ENCODE measurements at regions not wholly inside any gene's neighbourhood (a gene's known extent, or its start where the extent isn't known, plus 50 kb on each side); places are given as distances from the start of the nearest gene placed in this dataset.

DNA sequence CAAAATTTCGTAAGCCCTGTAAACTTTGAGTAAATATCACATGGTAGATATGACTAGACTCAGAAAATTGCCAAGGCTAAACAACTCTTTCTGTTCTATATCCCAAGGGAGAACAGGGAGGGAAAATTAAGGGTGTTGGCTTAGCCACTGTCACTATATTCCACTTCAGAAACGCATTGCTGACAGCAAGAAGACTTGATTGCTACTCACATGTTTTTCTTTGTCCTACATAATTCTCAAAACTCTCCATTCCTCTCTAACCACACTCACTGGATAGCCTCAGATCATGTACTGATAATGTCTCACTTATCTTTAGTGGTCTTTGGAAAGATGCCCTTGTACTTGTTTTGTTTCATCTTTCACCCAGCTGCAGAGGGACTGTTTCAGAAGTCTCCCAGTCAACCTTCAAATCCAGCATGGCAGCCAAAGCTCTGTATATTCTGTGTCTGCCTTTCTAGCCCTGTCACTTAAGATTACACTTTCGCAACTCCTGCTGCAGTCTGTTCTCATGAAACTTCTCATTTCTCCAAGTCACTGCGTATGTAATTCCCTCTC lies 582.4 kb upstream of the FZD8 start:
- intact Hi-C loops (cut with DNase I), result no loop called here
- no peak for DNase-seq (ENCODE audit: low spot score)

GRCh38 chr10:36221101-36221500 lies 579.0 kb upstream of the FZD8 start:
- intact Hi-C loops (cut with DNase I), result no loop called here
- no peak for DNase-seq (ENCODE audit: low spot score)

- intact Hi-C loops (cut with DNase I), result no loop called here
- no peak for DNase-seq (ENCODE audit: low spot score)
These were observed 578.1 kb upstream of the FZD8 start for GRCh38 chr10:36220151-36220550.

GRCh38 chr10:36211856-36212255 lies 569.8 kb upstream of the FZD8 start:
- no peak for DNase-seq (ENCODE audit: low spot score)
- intact Hi-C loops (cut with DNase I), result no loop called here

GRCh38 chr10:36209480-36209879 lies 567.4 kb upstream of the FZD8 start:
- DNase-seq (ENCODE audit: low spot score), result no peak
- intact Hi-C loops (cut with DNase I), result no loop called here

DNA sequence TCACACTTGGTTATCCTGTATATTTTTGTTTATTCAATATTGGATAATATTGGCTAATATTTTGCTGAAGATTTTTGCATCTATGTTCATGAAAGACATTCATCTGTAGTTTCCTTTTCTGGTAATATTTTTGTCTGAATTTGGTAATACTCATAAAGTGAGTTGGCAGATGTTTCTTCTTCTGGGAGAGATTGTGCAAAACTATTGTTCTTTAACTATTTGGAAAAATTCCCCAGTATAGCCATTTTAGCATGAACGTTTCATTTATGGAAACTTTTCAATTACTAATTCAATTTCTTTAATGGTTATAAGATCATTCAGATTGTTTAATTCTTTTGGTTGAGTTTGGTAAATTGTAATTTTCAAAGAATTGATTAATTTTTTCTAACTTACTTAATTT lies 560.8 kb upstream of the FZD8 start:
- intact Hi-C loops (cut with DNase I), result no loop called here
- no peak for DNase-seq (ENCODE audit: low spot score)

GRCh38 chr10:36200577-36200976 lies 558.5 kb upstream of the FZD8 start:
- DNase-seq (ENCODE audit: low spot score), result no peak
- intact Hi-C loops (cut with DNase I), result no loop called here

DNA sequence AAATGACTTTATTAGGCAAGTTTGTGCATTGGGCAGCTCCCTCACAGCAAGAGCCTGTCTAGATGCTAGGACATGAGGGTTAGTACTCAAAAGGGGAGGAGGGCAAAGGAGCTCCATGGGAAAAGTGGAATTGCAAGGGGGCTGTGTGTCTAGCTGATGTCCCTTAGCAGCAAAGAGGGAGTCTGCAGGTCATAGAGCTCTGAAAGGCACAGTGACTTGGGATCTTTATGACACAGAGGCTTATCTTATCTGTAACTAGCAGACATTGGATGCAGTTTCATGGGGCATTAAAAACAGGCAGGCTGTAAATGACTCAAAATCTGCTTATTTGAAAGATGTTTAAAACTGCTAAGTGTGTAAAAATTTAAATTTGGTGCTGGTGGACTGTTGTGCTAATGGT lies 556.2 kb upstream of the FZD8 start:
- intact Hi-C loops (cut with DNase I), result no loop called here
- DNase-seq (ENCODE audit: low spot score), result no peak

GRCh38 chr10:36195364-36195763 lies 553.3 kb upstream of the FZD8 start:
- DNase-seq (ENCODE audit: low spot score), result no peak
- intact Hi-C loops (cut with DNase I), result no loop called here

DNA sequence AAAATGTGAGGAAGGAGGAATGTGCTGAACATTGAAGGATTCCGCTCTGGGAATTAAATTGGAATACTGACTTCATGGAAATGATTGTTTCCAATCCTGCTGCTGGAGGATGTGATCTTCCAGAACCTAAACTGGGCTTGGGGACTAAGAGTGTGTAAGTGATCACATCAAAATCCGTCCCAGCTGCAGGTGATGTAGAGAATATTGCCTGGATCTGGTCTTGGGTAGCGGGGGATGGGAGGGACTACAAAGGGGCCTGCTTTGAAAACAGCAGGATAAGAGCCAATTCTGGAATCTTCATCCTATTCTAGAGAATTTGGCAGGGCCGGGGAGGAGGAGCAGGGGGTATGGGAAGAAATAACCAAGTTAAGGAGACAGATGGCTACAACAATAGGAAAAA lies 552.2 kb upstream of the FZD8 start:
- intact Hi-C loops (cut with DNase I), result no loop called here
- no peak for DNase-seq (ENCODE audit: low spot score)

DNA sequence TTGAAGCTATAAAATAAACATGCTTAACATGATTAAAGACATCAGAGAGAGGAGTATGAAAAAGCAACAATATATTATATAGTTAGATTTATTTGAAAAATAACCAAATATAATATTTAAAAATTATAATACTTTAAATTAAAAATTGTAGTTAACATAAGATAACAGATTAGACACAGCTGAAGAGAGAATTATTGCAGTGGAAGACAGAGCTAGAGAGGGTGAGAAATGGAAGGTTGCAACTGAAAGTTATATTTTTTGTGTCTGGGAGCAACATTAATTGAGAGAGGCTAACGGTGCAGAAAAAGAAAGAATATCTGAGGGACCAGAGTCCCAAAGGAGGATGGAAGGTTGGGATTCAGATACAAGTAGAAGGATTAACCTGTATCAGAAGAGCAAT lies 548.9 kb upstream of the FZD8 start:
- intact Hi-C loops (cut with DNase I), result no loop called here
- DNase-seq (ENCODE audit: low spot score), result no peak

GRCh38 chr10:36188461-36188860 lies 546.4 kb upstream of the FZD8 start:
- intact Hi-C loops (cut with DNase I), result no loop called here
- DNase-seq (ENCODE audit: low spot score), result no peak

DNA sequence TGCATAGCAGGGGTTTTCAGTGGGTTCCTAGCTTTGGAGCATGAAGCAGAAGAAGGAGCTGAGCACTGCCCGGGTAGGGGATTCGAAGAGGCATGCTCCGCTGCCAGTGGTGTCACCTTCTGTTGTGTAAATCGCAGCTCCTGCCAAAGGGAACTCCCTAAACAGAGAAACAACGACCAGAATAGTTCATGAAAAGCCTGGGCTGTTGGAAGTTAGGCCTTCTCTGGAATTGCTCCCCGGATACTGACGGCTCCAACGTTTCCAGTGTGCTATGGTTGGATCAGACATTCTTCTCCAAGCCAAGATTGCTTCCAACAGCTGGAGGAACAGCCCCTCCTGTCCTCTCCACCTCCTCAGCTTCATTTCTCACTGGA lies 546.0 kb upstream of the FZD8 start:
- no peak for DNase-seq (ENCODE audit: low spot score)
- intact Hi-C loops (cut with DNase I), result no loop called here

DNA sequence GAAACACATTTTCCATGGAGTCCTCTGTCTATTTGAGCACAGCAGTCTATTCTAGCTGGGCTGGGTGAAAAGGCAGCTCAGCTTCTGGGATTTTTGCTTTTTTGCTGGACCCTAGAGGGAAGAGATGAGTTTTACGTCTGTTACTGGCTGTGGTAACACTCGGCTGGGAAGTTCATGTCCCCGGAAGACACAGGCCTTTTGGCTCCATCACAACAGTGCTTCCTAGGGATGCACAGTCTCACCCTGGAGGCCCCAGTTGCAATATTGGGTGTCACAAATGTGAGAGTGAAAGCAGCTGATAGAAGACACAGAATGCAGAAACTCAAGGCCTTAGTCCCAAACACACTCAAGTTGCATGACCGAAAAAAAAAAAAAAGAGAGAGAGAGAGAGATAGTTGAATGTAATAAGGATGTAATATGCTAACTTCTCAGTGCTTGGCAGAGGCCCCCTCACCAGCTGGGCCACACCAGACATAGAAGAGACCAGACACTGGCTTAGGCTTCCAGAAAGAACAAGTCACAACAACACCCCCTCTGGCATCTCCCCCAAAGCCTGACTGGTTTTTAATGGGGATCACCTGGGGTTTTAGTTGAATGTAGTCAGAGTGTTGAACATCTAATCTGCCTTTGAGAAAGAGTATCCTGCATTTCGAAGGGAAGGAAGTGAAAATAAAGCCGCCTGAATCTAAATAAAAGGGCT lies 545.4 kb upstream of the FZD8 start:
- DNase-seq (ENCODE audit: low spot score), result no peak
- intact Hi-C loops (cut with DNase I), result no loop called here

DNA sequence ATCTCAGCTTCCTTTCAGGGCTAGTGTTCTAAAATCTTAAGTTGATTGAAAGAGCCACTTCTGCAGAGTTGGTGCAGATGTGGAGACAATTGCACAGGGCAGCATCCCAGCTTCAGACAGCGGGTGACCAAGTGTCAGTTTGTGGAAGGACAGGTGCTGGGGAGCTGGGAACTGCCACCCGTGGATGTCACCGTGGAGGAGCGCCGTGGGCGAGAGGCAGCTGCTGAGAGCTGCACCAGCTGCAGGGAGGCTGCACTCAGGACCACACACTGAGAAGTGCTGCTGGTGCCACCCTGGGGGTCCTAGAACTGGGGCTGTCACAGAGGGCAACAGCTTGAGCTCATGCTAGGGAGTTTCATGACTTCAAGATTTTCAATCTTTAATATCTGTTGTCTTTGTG lies 543.0 kb upstream of the FZD8 start:
- no peak for DNase-seq (ENCODE audit: low spot score)
- intact Hi-C loops (cut with DNase I), result no loop called here

DNA sequence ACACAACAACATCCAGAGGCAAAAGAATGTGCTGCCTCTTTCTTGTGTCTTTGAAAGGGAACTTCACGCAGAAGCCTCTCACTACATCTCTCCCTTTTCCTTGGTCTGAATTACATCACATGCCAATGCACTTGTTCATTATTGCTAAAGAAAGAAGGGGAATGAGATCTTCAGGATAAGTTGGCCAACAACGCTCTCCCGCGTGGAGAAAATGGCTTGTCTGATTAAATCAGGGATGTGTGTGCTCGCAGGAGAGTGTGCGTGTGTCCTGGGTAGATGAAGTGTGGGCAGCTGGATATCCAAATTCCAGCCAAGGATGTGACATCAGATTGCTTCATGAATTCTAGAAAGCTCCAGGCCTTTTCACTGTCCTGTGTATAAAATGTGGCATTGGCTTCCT lies 541.6 kb upstream of the FZD8 start:
- no peak for DNase-seq (ENCODE audit: low spot score)
- intact Hi-C loops (cut with DNase I), result loop anchor here (5.0 kb wide), 1 partner anchor 309 kb away; no protein-coding TSS in a partner anchor

GRCh38 chr10:36183056-36183455 lies 541.0 kb upstream of the FZD8 start:
- intact Hi-C loops (cut with DNase I), result loop anchor here (5.0 kb wide), 1 partner anchor 309 kb away; no protein-coding TSS in a partner anchor
- no peak for DNase-seq (ENCODE audit: low spot score)

DNA sequence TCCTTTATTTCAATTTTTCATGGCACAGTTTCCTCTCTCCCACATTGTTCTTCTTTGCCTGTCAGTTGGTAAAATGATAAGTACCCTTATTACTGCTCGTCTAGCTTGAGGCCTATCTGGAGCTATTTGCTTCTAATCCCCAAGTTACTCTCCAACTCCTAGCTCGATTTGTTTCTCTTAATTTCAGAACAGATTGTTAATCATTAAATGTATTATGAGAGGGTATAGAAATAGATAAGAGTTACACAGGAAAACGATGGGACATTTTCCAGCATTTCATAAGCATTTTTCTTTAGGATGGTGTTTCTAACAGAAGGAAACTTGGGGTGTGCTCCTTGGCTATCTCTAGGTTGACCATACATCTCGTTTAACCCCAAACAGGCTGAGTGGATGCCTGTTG lies 540.5 kb upstream of the FZD8 start:
- intact Hi-C loops (cut with DNase I), result loop anchor here (5.0 kb wide), 1 partner anchor 310 kb away; no protein-coding TSS in a partner anchor
- no peak for DNase-seq (ENCODE audit: low spot score)

DNA sequence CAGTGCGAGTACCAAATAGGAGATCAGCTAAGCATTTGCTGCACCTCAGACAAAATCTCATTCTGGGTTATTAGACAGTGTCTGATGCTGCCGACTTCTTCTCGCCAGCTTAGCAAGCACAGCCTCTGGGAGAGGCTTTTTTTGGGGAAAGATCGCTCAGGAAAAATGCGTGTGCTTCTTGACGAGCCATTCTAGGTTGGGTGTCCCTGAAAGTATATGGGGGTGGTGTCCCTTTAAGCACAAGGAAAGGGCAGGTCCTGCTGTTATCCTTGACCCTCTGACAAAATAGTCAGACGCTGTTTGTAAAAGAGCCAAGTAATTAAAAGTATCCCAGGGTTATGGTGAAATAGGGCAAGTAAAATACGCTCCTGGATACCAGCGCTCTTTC lies 540.1 kb upstream of the FZD8 start:
- intact Hi-C loops (cut with DNase I), result loop anchor here (5.0 kb wide), 1 partner anchor 310 kb away; no protein-coding TSS in a partner anchor
- no peak for DNase-seq (ENCODE audit: low spot score)

GRCh38 chr10:36181426-36182178 lies 539.5 kb upstream of the FZD8 start:
- intact Hi-C loops (cut with DNase I), result loop anchor here (5.0 kb wide), 1 partner anchor 311 kb away; no protein-coding TSS in a partner anchor
- DNase-seq (ENCODE audit: low spot score), result no peak

DNA sequence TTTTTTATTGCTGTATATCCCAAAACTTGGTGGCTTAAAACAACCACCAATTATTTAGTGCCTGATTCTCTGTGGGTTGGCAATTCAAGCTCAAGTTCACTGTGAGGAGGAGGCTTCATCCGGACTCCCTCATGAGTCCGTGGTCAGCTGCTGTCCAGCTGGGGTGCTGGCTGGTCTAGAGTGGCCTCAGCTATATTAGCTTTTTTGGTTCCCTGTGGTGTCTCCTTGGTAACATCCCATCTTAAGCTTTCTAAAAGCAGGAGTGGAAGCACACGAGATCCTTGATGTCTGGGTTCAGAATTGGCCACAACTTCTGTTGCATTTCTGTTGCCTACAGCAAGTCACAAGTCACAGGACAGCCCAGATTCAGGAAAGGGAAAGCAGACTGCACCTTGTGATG lies 536.5 kb upstream of the FZD8 start:
- DNase-seq (ENCODE audit: low spot score), result no peak
- intact Hi-C loops (cut with DNase I), result no loop called here

All from cardiac septum (tissue), 1 donor.